Stimulated activated CD4-positive, alpha-beta T cell treated with anti-CD3 and anti-CD28 coated beads, Interleukin-2, amount 100 ng/mL, for 48 hours (primary cell): ENCODE measurements at regions not wholly inside any gene's neighbourhood (a gene's known extent, or its start where the extent isn't known, plus 50 kb on each side); places are given as distances from the start of the nearest gene placed in this dataset.

ENCODE experiments used
- DNase-seq, 2 donors: peaks; one replicate each; pipeline ENCODE4 v3.0.0-alpha.2; 2020

GRCh38 chr14:85280074-85280473 lies 249.9 kb upstream of the FLRT2 start:
- DNase-seq: no peak

DNA sequence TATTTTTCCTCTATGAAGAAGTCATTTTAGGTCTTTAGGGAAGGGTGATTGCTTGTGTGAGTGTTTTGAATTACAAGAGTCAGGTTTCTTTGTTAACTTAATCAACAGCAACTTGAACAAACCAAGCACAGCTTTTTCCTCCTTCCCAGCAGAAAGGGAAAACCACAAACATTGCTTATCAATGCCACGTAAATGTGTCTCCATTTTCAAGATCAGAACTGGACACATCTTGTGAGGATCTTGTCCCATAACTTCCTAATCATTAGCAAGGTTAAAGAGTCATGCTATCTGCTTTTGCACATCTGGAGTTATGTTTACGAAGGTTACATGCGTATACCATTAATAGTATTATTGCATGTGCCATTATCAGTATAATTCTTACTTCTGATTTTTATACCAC lies 248.0 kb upstream of the FLRT2 start:
- no peak for DNase-seq

GRCh38 chr14:85288041-85288440 lies 241.9 kb upstream of the FLRT2 start:
- DNase-seq: no peak

DNA sequence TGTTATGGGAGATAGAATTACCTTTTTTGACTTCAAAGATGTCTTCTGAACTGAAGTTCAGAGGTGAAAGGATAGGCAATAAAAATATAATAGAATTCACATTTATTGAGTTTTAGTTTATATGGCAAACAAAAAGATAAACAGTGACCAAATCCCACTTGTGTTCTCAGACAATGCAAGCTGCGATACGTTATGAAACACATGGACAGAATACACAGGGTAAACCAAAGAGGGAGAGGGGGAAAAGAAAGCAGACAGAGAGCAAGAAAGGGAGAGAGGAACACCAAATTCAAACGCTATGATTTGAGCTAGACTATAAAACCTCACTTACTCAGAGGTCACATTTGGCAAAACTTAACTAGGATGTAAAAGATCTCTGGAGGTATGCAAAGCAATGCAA lies 238.2 kb upstream of the FLRT2 start:
- DNase-seq: no peak

GRCh38 chr14:85293612-85294234 lies 236.2 kb upstream of the FLRT2 start:
- no peak for DNase-seq

DNA sequence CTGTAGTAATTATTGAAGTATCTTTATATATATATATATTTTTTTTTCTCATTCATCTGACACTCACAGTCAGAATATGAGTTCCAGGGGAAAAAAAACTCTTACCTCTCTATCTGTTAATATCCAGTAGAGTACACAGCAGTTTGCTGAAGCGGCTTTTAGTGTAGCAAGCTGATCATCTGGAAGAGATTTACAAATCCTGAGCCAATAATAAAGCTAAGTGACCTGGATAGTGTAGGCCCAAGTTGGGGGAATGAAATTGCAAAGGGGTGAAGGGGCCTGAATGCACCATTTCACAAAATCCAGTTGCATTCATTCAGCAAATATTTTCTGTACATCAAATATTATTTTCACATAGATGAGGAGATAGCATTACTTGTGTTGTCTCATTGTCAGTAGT lies 234.6 kb upstream of the FLRT2 start:
- DNase-seq: no peak

DNA sequence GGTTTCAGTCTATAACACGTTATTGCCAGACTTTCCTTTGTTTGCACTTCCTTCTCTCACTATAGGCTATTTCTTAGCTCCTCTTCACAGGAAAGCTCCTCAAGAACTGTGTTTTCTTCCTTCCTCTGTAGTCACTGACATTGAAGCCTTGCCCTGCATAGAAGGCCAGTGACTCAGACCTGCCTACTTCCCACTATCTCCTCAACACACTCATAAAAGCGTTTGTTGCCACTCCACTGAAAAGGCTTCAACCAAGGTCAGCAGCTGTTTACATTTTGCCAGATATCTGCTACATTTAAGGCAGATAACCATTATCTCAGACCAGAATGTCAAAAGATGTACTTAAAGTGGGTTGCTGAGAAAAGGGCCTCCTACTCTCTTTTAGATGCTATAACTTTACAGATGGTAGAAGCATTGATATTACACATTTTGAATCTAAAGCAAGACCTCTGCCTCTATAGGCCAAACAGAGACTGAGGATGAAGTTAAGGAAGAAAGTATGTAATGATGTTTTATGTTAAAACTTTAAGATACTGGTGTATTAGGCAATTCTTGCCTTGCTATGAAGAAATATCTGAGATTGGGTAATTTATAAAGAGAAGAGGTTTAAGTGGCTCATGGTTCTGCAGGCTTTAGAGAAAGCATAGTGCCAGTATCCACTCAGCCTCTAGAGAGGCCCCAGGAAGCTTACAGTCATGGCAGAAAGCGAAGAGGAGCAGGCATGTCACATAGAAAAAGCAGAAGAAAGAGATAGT lies 233.3 kb upstream of the FLRT2 start:
- DNase-seq: no peak

- DNase-seq: no peak
Observed at GRCh38 chr14:85300107-85300506, 229.8 kb upstream of the FLRT2 start.

- no peak for DNase-seq
Observed at GRCh38 chr14:85301506-85301905, 228.4 kb upstream of the FLRT2 start.

DNA sequence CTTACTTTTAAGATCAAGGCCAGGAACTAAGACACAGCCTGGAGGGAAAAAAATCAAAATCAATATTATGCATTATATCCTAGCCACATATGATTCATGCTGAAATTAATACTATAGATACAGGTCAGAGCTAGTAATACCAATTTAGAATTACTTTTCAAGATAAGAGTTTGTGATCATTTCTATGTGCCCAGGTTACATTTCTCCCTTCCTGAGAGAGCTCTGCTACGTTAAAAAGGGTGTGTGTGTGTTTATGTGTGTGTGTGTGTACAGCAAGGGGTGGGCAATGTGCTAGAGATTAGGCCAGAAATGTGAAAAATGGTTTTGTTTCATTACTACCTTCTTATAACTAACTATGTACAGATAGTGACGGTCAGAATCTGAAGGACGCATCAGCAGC lies 223.9 kb upstream of the FLRT2 start:
- DNase-seq: no peak

DNA sequence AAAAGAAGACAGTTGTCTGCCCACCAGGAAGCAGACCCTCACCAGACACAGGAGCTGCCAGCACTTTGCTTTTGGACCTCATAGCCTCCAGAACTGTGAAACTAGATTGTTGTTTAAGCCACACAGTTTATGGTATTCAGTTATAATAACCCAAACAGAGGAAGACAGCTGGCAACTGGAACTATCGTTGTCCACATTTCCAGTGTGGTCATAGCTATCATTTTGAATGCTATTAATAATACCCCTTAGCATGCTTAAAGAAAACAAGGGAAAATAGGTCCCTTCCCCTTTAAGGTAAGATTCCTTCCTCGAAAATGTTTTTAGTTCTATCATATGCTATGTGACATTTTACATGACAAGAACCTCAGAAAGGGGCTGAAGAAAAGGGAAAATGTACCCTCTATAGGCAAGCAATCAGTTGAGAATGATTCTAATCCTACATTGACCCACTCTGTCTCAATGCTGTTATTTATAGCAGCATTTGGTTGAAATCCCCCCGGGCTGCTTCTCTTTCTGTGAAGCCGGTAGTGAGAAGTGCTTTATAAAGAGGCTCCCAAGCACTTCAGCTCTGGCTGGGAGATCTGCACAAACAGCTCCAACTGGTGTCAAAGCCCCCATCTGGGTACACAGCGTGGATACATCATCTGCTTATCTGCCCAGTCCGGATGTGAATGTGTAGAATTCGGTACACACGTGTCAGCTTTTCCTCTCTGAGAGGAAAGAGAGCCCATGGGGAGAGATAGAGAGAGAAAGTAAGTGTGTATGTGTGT lies 221.2 kb upstream of the FLRT2 start:
- DNase-seq: no peak

DNA sequence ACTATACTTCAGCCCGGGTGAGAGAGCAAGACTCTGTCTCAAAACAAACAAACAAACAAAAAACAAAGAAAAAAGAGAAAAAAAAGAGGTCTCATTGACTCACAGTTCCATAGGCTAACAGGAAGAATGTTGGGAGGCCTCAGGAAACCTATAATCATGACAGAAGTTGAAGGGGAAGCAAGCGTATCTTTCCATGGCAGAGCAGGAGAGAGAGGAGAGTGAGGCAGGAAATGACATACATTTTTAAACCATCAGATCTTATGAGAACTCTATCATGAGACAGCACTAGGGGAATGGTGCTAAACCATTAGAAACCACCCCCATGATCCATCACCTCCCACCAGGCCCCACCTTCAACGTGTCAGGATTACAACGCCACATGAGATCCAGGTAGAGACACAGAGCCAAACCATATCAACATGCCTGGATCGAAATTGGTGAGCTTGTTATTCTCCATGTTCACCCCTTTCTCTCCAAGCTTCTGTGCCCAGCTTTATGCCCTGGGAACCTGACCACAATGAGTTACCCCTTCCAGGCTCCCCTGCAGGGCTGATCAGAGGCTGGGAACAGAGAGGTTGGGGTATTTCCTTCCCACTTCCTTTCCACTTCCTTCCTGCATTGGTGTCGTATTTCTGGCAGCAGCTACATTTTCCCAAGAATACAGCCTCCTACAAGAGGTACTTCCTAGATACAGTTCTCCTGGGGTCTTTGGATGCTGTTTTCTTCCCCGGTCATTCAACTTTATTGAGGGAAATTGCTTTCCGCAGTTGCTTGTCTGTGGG lies 219.3 kb upstream of the FLRT2 start:
- DNase-seq: no peak

DNA sequence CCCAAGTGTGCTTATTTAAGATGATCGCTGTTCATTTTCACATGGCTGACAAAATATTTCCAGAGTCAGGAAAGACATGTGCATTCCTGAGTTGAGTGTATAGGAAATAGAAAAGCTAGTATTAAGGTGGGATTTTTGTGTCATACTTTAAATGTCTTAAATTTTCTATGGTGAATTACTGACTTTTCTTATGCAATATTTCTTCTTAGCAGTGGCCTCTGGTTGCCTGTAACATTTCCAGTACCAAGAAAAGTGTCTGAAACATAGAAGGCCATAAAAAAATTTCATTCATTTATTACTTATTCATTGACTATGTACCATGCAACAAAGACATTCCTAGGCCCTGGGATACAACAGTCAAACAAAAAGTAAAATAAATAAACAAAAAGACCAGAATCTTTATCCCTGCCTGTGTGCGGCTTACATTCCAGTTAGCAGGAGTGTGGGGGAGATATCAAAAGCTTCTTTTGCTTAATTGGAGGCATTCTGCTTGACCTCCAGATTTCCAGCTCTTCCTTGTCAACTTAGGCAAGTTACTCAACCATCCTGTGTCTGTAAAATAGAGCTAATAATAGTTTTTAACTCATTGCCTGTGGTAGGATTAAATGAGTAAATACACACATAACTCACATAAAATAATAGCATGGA lies 216.3 kb upstream of the FLRT2 start:
- no peak for DNase-seq

- DNase-seq: no peak
Observed at GRCh38 chr14:85315290-85315689, 214.7 kb upstream of the FLRT2 start.

DNA sequence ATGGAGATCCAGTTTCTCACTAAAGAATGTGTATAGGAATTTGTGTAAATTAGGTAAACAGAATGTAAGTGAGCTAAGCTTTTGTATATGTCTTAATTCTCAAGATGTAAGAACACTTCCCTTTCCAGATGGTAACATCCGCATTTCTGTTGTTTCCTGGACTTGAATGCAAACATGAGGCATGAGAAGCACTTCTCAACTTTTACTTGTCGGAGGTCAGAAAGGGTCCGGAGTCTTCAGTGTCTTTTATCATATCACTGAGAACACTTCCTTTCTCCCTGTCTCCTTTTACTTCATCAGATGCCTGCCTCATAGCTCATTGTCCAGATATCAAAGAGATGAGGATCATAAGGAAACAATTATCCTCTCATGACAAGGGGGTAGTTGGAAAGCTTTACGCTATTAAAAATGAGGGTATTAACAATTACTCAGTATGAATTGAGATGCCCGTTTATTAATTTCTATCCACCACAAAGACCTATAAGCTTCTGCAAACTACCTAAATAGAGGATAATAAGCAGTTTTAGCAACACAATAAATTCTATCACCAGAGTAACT lies 214.1 kb upstream of the FLRT2 start:
- no peak for DNase-seq

GRCh38 chr14:85316701-85317410 lies 213.1 kb upstream of the FLRT2 start:
- DNase-seq: no peak

DNA sequence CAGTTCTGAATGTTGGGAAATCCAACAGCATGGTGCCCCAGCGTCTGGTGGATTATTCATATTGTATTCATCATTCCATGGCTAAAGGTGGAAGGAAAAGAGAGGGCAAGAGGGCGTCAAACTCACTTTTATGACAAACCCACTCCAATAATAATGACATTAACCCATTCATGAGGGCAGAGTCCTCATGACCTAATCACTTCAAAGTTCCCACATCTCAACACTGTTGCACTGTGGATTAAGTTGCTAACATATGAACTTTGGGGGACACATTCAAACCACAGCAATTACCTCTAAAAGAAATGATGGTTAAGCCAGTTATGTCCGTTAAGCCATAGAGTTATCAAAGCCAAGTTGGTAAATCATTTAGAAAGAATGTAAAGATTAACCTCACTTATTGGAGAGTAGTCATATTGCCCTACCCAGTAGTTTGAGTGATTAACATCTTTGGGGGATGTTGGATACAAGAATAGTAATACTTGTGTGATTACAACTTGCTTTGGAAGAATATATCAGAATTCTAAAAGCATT lies 212.4 kb upstream of the FLRT2 start:
- no peak for DNase-seq

DNA sequence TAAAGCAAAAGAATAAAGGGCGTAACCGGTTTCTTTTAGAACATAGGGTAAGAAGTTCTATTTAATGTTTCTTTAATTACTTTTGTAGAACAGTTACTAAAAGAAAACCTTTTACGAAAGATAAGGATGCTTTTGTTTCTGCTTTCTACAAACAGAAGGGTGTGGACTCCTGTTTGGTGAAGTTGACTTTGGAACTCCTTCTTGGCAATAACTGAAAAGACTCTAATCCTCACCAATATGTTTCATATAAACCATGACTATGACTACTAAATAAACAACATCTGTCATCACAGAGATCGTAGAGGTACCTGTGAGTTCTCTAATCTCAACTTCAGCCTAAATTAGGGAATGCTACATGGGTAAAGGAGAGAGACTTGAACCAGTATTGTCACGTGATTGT lies 210.8 kb upstream of the FLRT2 start:
- no peak for DNase-seq

DNA sequence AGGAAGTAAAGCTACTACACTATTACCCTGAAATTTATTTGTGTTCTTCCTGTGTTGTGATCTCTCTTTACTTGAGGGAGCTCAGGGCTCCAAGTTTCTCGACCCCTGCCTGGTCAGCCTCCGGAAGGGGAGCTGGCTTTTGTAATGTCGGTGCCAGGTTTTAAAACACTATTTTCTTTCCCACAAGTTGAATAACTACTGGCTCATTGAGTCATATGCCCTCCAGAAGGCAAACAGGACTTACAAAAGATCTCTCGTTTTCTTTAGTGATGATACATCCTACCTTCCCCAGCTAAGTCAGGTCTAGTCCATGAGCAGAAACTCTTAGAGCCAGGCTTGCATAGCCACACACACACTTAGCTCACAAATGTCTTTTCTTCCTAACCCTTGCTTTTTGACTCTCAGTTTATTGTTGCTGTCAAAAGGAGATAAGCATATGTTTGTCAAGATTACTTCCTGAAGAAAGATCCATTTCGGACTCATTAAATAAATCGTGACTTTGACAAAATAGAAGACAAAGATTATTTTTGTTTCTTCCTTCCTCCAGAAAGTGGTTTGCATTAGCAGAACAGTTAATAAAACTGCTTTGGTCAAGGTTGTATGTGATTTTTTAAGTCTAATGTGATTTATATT lies 209.8 kb upstream of the FLRT2 start:
- no peak for DNase-seq

DNA sequence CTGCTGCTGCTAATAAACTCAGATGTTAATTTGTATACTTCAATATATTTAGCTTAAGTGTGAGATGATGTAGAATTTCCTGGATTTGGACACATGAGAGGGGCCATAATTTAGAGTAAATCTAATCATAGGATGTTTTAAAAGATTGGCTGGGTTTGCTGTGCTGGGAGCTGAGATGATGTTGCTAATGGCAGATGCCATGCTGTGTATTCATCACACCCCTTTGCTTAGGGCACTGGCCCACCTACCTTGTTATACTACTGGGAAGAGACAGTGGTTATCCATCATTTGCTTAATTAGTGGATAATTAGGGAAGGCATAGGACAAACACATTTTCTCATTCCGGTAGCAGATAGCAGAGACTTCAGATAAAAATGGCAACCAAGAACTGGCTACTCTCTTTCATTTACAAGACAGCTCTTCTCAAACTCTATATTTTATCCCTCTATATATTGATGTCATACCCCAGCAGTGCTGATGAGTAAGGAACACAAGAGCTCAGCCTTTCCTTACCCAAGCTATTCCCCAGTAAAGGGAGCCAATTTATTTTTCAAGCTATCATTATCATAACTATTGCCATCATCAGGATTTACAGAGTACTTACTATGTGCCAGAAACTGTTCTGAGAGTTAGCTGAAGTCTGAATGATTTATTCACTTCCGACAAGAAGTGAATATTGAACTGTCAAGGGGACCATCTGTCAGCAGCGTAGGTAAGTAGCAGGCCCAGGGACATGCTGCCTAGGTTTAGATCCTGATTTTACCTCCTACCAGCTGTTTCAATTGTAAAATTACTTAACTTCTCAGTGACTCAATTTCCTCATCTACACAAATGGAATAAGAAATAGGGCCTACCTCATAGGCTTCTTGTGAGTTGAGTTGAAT lies 204.6 kb upstream of the FLRT2 start:
- no peak for DNase-seq
